Activated CD8-positive, alpha-beta memory T cell treated with anti-CD3 and anti-CD28 coated beads for 1 hour (primary cell): ENCODE measurements at regions not wholly inside any gene's neighbourhood (a gene's known extent, or its start where the extent isn't known, plus 50 kb on each side); places are given as distances from the start of the nearest gene placed in this dataset.
A peak's percentile ranks its signal among the peaks of the same experiment; 100 is the strongest.

Source experiments
- DNase-seq, 2 donors: peaks; one replicate each; pipeline ENCODE4 v3.0.0-alpha.2; 2020; ENCODE audit warnings: low read depth in 1 of 2; ENCODE audit errors: extremely low read depth in 1 of 2

DNA sequence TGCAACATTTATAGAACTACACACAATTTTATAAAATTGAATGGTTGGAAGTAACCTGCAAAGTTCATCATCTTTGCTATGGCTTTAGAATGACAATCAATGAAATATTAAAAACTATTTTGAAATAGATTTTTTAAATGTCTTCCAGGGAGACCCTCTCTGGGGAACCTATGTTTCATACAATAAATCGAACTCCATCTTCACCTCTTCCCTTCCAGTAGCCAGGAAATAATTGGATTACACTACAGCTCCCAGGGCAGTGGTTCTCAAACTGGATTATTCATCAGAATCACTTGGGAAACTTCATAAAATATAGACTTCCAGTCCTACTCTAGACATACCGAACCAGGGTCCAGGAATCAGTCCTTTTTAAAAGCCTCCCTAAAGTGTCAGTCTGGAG, 328.4 kb downstream of the DUSP6 start:
- no peak for DNase-seq

- no peak for DNase-seq
These were observed 331.6 kb downstream of the DUSP6 start for GRCh38 chr12:89020689-89021088.

GRCh38 chr12:89020121-89020480, 332.2 kb downstream of the DUSP6 start:
- no peak for DNase-seq

DNA sequence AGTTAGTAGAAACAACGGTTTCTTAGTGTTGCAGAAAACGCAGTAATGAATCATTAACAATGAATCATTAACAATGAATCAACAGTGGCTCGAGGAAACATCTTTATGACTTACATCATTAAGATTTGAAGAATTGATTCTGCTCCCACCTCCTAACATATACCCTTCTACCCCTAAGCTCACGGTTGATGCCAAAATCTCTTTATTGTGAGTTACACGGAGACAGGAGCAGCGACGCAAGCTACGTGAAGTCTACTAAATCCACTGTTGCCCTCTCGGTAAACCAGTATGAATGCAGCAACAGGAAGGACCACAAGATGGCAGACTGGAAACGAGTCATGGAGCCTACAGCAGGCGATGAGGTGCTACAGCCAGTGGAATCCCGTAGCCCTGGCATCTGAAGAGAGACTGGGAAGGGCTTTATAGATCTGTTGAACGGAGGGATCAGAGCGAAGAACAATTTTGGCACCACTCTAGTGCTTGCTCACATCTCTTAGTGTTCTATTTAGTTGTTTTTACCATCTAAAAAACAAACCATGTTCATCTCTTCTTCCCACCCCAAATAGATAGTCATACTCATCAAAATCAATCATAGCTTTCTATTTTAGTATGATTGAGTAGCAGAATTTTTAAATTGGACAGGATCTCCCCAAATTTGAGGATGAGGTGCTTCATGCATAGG, 332.7 kb downstream of the DUSP6 start:
- peak; percentile 21 to 37 for DNase-seq

DNA sequence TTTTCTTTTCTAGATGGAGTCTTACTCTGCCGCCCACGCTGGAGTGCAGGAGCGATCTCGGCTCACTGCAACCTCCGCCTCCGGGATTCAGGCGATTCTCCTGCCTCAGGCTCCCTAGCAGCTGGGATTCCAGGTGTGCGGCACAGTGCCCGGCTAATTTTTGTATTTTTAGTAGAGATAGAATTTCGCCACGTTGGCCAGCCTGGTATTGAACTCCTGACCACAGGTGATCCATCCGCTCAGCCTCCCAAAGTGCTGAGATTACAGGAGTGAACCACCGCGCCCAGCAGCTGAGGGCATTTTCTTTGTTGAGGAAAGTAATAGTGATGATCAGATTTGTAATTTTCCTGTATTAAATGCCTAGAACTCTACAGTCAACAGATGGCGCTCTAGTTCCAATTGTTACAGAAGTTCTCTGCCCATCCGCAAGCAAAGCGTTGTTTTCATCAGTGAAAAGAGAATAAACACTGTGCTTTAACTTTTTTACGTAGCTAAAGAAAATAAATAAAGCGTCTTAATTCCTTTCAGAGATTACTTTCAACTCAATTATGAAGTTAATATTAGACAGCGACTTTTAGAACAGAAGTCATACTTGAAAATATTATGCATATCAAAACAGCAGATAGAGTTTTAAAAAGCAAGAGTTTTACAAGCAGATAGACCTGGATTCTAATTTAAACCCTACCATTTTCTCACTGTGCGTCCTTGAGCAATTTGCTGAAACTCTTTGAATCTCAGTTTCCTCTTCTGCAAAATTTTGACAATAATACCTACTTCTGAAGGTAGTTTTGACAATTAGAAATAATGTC, 335.1 kb downstream of the DUSP6 start:
- no peak for DNase-seq

DNA sequence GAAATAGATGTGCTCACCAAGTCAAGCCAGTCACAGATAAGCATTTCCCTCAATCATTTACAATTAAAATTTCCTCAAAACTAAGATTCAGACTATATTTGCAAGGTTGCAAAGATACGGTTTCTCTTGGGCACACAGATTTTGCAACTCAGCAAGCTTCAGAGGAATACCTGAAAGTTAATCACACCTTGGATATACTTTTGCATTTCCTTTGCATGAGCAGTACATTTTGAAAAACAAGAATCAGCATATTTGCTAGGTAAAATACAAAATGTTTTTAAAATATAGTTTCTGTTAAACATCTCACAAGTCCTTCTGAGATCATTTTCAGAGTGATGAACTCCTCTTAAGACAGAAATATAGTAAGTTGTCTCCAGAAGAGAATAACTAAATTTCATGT, 336.9 kb downstream of the DUSP6 start:
- no peak for DNase-seq

- DNase-seq, result no peak
These were observed 353.9 kb downstream of the DUSP6 start for GRCh38 chr12:88998421-88998820.

DNA sequence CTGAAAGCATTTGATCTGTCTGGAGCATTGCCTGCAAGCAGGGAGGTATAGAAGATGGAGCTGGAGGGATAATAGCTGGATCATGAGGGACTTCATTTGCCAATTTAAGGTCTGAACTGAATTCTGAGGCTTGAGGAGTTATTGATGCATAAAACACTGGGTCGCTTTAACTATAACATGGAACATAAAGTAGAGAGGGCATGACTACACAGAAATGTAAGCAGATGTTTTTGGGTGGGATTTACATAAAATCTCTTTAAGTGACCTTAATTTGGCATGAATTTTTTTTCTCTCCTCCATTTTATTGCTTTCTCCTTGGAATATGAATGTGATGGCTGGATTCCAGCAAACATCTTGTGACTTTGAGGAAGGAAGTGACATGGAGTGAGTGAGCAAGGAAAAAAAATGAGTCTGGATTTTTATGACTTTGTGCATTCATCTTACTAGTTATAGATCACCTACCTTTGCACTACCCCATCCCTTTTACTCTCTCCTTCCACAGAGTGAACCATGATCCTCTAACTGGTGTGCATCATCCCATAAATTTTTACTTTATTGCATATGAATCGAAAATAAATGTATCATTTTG, 356.0 kb downstream of the DUSP6 start:
- no peak for DNase-seq

GRCh38 chr12:88994971-88995370, 357.3 kb downstream of the DUSP6 start:
- no peak for DNase-seq

GRCh38 chr12:88994537-88994936, 357.8 kb downstream of the DUSP6 start:
- DNase-seq, result no peak

DNA sequence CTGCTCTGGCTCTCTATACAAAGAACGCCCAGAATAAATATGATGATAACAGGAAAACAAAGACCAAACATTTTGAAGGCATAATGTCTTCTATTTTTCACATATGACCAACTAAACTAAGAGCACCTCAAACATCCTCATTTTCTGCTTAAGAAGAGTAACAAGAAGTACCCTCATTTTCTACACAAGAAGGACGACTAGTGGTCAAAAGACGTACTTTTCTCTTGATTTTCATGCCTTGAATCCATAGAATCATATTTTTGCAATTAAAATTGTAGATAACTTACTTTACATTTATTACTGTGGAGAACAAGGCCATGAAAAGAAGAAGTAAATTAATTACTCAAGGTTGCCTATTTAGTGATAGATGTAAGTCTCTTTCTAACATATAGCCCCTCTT, 358.6 kb downstream of the DUSP6 start:
- no peak for DNase-seq

GRCh38 chr12:88986056-88986455, 366.2 kb downstream of the DUSP6 start:
- no peak for DNase-seq

DNA sequence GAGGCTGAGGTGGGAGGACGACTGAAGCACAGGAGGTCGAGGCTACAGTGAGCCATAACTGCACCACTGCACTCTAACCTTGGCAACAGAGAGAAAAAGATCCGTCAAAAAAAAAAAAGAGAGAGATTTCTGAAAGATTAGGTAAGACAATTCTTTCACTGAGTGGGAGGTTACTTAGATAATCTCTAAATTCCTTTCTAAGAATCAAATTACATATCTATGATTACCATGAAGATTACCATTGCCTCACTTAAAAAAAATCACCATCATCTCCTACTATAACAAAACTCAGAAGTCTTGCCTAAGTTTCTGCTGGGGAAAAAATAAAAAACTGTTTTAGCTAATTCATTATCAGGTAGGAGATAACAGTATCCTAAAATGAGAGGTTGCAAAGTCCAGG, 366.7 kb downstream of the DUSP6 start:
- no peak for DNase-seq

DNA sequence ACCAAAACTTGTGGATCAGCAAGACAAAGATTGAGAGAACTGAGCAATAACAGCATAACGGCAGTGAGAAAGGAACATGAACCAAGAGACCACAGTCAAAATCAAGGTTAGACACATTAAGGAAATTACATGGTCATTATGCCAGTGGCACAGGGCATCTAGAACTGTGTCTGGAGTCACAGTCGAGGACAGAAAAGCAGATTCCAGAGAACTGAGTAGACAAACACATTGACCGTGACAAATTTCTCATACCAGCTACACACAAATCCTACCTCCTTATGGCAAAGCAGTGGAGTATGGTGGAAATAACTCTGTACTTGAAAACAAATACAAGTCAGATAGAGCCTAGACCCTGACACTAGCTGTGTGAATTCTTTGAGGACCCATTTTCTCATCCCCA, 367.3 kb downstream of the DUSP6 start:
- no peak for DNase-seq

GRCh38 chr12:88982694-88983093, 369.6 kb downstream of the DUSP6 start:
- DNase-seq, result no peak

DNA sequence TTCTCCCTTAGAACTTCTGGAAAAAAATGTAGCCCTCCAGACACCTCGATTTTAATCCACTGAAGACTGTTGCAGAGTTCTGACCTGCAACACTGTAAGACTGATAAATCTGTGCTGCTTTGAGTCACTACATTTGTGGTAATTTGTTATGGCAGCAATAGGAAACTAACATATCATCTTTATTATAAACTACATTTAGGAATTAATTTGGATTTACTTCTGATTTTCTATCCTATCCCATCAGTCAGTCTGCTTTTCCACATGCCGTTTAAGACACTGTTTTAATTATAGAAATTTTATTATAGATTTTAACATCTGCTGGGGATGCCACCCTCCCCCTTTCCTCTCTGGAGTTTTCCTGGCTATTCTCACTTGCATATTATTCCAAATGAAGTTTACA, 375.2 kb downstream of the DUSP6 start:
- DNase-seq, result no peak

DNA sequence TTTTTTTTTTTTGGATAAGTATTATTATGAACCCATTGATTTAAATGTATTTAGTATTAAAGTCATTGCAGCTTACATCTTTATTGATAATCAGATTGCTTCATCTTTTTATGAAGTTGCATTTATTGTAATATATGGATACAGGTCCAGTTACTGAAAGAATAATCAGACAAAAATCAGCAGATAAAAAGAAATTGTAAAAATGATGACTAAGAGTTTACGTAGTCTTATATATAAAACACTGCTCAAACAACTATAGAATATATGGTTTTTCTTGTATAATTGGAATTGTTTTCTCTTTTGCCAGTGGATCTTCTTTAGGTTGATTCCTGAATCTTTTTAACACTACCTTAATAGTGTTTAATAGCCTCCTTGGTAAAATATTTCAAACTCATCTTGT, 378.3 kb downstream of the DUSP6 start:
- no peak for DNase-seq

DNA sequence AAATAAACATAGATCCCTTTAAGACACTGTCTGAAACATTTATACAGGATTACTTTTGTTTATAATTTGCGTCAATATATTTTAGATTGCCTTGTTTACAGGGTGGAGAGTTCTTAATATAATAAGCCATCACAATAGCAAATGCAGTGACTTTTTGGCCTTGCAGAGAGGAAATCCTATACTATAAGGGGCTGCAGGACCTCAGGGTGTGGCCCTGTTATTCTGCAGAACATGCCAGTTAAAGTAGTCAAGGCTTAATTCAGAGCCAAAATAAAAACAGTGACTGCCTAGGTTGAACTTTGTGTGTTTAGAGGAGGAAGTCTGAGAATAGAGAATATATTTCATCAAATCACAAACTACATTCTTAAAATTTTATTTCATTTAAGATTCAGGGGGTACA, 381.6 kb downstream of the DUSP6 start:
- DNase-seq, result no peak

GRCh38 chr12:88969127-88969526, 383.2 kb downstream of the DUSP6 start:
- no peak for DNase-seq

GRCh38 chr12:88960213-88960878, 380.1 kb upstream of the KITLG start:
- no peak for DNase-seq

GRCh38 chr12:88958946-88959345, 378.7 kb upstream of the KITLG start:
- DNase-seq, result no peak

DNA sequence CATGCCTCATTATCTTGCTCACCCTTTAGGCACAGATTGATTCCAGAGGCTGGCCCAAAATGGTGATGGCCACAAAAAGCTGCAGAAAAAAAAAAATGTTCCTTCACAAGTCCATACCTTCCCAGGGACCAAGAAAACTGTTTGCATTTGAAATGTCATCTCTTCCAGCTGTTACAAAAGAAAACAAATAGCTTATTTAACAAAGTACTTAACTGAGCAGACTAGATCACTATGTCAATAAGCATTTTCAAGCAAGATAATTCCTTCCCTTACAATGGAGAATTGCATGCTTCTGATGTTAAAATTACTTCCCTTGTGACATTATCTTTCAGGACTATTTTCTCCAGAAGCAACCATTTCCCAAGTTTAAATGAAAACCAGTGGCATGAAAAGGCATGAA, 377.9 kb upstream of the KITLG start:
- no peak for DNase-seq
